ENCODE measurements at regions not wholly inside any gene's neighbourhood (a gene's known extent, or its start where the extent isn't known, plus 50 kb on each side); places are given as distances from the start of the nearest gene placed in this dataset.

GRCh38 chr17:77637818-77638575 is 320.5 kb upstream of the TNRC6C start (continued):
- TF ChIP-seq ATF2 (IDR thresholded peaks at IDR 0.05; ENCODE audit: low read length) (no peak), EP300 (IDR thresholded peaks at IDR 0.05; ENCODE audit: borderline replicate concordance in 1 of 2, low read depth in 2 of 2, low read length in 2 of 2) (no peak), KDM1A (IDR thresholded peaks at IDR 0.05; ENCODE audit: borderline replicate concordance, low read length) (no peak), RAD21 (IDR thresholded peaks at IDR 0.05 in 1 of 2, conservative IDR thresholded peaks at IDR 0.05 in 1 of 2; ENCODE audit: low read depth in 2 of 2, low read length in 2 of 2) (no peak), KDM4A (IDR thresholded peaks at IDR 0.05; ENCODE audit: low read depth, low read length, severe bottlenecking) (no peak), RXRA (IDR thresholded peaks at IDR 0.05; ENCODE audit: insufficient read depth, low read depth, low read length) (no peak), SIRT6 (IDR thresholded peaks at IDR 0.05; ENCODE audit: low read length) (no peak), TCF12 (IDR thresholded peaks at IDR 0.05; ENCODE audit: low read depth, low read length) (no peak), CBX5 (IDR thresholded peaks at IDR 0.05; ENCODE audit: low read depth, low read length) (no peak)
